Thoracic aorta (tissue), 2 donors: ENCODE measurements at regions not wholly inside any gene's neighbourhood (a gene's known extent, or its start where the extent isn't known, plus 50 kb on each side); places are given as distances from the start of the nearest gene placed in this dataset.
"Not testable (repeated sequence)": the region's sequence is repeated elsewhere in the genome, so short reads cannot be mapped to it uniquely, and the experiment has no call there.

Source experiments
- ATAC-seq: fragments of 150-250 bp; one replicate; pipeline ENCODE4 v1.8.0; 2017; ENCODE audit warnings: low read depth; ENCODE audit not compliant: insufficient number of reproducible peaks, low FRiP score
- DNase-seq: peaks from one replicate; pipeline ENCODE4 v3.0.0-alpha.2; 2020; ENCODE audit warnings: low spot score
- H3K27ac ChIP-seq, 2 donors: fragments of 200-600 bp; sonication (generic); 1 replicate in 1 of 2; 2 replicates in 1 of 2; pipeline ENCODE4 v1.5.1; 2016; ENCODE audit warnings: mild to moderate bottlenecking in 2 of 2, moderate library complexity in 2 of 2
- H3K27me3 ChIP-seq: fragments of 200-600 bp; sonication (generic); replicated peaks from 2 replicates; pipeline ENCODE4 v1.6.0; 2016; ENCODE audit warnings: mild to moderate bottlenecking; ENCODE audit not compliant: insufficient read depth
- H3K36me3 ChIP-seq: fragments of 200-600 bp; sonication (generic); one replicate; pipeline ENCODE4 v1.5.1; 2016
- H3K4me1 ChIP-seq, 2 donors: fragments of 200-600 bp; sonication (generic); 1 replicate in 1 of 2; 2 replicates in 1 of 2; pipeline versions ENCODE4 v1.5.1 to v1.6.0; 2016; ENCODE audit warnings: low read depth in 2 of 2, mild to moderate bottlenecking in 1 of 2; ENCODE audit not compliant: control insufficient read depth in 1 of 2
- H3K4me3 ChIP-seq: fragments of 200-600 bp; sonication (generic); 2 replicates; pipeline ENCODE4 v1.5.1; 2016; ENCODE audit warnings: mild to moderate bottlenecking
- H3K9me3 ChIP-seq: fragments of 200-600 bp; sonication (generic); 2 replicates; pipeline ENCODE4 v1.5.1; 2016
- CTCF ChIP-seq: fragments of 200-600 bp; sonication (generic); IDR thresholded peaks from one replicate; pipeline ENCODE4 v1.5.1; 2019; ENCODE audit warnings: antibody characterized with exemption

- DNase-seq, result no peak
- no peak for ATAC-seq
- Histone ChIP-seq H3K9me3 (no peaks in the 10 kb centered on the region), H3K27me3 (no peaks in the 10 kb centered on the region), H3K4me3 (no peak overlapping the region), H3K27ac (no peak overlapping the region), H3K4me1 (no peaks in the 10 kb centered on the region), H3K36me3 (no peaks in the 10 kb centered on the region)
- no peak for TF ChIP-seq CTCF
These were observed 136.8 kb upstream of the PRKD1 start for GRCh38 chr14:30064454-30064853.

- Histone ChIP-seq H3K27ac (no peak overlapping the region), H3K4me1 (no peaks in the 10 kb centered on the region), H3K4me3 (no peak overlapping the region), H3K36me3 (no peaks in the 10 kb centered on the region), H3K27me3 (no peaks in the 10 kb centered on the region), H3K9me3 (no peaks in the 10 kb centered on the region)
- no peak for TF ChIP-seq CTCF
- DNase-seq (no peak), ATAC-seq (no peak)
These were observed 141.9 kb upstream of the PRKD1 start for GRCh38 chr14:30069536-30069935.

GRCh38 chr14:30072454-30072853, 144.8 kb upstream of the PRKD1 start:
- H3K36me3 ChIP-seq, DNase-seq, H3K27me3 ChIP-seq, H3K4me1 ChIP-seq, H3K9me3 ChIP-seq, ATAC-seq, H3K4me3 ChIP-seq, H3K27ac ChIP-seq: not testable (repeated sequence)

GRCh38 chr14:30077946-30078345, 150.3 kb upstream of the PRKD1 start:
- DNase-seq (no peak), ATAC-seq (no peak)
- H3K9me3 ChIP-seq, result no peaks in the 10 kb centered on the region
- no peaks in the 10 kb centered on the region for H3K36me3 ChIP-seq
- no peak overlapping the region for H3K4me3 ChIP-seq
- H3K27ac ChIP-seq, result no peak overlapping the region
- H3K27me3 ChIP-seq, result no peaks in the 10 kb centered on the region
- no peak for TF ChIP-seq CTCF
- no peaks in the 10 kb centered on the region for H3K4me1 ChIP-seq

- no peaks in the 10 kb centered on the region for H3K27me3 ChIP-seq
- no peak for ATAC-seq
- no peak overlapping the region for H3K27ac ChIP-seq
- no peak overlapping the region for H3K4me3 ChIP-seq
- no peaks in the 10 kb centered on the region for H3K9me3 ChIP-seq
- DNase-seq, result no peak
- no peak for TF ChIP-seq CTCF
- no peaks in the 10 kb centered on the region for H3K36me3 ChIP-seq
- H3K4me1 ChIP-seq, result no peaks in the 10 kb centered on the region
These were observed 151.3 kb upstream of the PRKD1 start for GRCh38 chr14:30078811-30079402.

- ATAC-seq, result no peak
- no peak for DNase-seq
- no peak for TF ChIP-seq CTCF
- H3K27me3 ChIP-seq, result no peaks in the 10 kb centered on the region
- no peak overlapping the region for H3K4me3 ChIP-seq
- no peaks in the 10 kb centered on the region for H3K9me3 ChIP-seq
- no peak overlapping the region for H3K27ac ChIP-seq
- no peaks in the 10 kb centered on the region for H3K36me3 ChIP-seq
- H3K4me1 ChIP-seq, result no peaks in the 10 kb centered on the region
These were observed 154.8 kb upstream of the PRKD1 start for GRCh38 chr14:30082486-30082885.
